ENCODE measurements at regions not wholly inside any gene's neighbourhood (a gene's known extent, or its start where the extent isn't known, plus 50 kb on each side); places are given as distances from the start of the nearest gene placed in this dataset.

DNA sequence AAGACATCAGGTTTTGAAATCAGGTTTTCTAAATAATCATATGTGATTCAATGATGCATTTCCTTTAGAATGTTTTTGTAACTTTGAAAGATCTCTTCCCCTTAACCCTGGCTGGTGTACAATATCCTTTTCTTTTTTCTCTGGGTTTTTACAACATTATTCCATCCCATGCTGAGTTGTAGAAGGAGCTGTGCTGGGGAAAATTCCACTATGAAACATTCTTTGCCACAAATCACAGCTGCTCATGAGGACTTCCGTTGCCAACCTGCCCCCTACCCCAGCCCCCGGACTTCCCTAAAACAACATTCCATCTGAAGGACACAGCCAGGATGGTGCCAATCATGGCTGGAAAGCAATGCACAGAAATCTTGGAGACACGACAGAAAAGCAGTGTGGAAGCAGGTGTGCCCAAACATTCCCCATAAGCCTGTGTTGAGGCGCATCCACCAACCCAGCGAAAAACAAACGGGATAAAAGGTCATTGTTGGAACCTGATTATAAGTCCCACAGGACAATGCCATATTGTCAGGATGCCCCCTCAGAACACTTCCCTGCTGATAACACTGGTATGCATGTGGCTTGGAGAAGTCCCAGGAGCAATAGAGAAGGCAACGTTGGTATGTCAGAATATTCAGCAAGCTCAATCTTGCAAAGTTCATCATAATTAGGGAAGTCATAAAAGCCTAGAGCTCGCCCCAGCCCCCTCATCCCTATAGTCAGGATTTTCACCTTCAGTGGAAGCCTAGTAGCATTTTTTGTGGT is 475.0 kb downstream of the HS3ST3B1 start:
- DNase-seq (ENCODE audit: low read depth), result peak; percentile 37

DNA sequence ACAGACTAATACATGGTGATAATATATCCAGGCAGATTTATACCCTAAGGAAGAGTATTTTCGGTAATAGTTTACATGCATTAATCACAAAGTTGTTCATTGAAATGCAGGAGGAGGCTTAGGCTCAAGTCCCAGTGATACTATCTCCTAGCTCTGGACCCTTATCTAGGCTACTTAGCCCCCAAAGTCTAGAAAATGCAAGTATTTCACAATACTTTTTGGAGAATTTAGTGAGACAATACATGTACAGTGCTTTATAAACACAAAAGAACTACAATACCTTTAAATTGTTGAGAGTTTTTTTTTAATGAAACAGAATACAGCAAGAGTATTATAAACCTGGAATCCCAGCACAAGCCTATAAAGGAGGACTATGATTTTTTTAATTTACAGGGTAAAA is 473.9 kb downstream of the HS3ST3B1 start:
- DNase-seq (ENCODE audit: low read depth), result no peak

DNA sequence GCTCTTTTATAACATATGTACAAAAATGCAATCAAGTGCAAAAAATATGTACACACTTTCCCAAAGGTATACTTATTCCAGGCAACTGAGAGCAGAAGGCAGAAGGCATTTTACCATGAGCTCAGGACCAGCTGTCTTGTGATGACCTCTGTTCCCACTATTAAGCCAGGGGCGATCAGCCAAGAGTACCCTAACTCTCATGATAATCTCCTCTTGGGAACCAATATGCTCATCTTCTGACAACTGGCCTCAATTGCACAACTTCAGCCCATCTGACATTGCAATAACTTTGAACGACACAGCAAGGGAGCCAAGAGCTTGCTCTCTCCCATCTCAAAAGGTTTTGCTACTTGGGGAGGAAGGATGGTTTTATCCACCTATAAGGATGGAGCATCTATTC is 471.9 kb downstream of the HS3ST3B1 start:
- no peak for DNase-seq (ENCODE audit: low read depth)

DNA sequence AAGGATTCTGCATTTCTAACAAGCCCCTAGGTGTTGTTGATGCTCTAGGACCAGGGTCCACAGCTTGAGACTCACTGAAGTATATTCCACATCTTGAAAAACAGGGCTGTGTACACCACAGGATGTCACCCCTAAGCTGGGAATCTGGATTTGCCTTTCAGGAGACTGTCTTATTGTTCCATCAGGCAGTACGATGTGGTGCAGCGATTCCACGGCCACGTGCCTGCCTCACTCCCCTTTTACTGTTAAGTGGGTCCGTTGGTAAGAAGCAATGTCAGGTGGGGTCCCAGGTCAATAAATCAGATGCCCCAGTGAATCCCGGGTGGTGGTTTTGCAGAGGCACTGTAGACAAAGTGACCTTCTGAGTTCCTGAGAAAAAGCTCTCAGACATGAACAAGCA is 470.7 kb downstream of the HS3ST3B1 start:
- DNase-seq (ENCODE audit: low read depth), result no peak

DNA sequence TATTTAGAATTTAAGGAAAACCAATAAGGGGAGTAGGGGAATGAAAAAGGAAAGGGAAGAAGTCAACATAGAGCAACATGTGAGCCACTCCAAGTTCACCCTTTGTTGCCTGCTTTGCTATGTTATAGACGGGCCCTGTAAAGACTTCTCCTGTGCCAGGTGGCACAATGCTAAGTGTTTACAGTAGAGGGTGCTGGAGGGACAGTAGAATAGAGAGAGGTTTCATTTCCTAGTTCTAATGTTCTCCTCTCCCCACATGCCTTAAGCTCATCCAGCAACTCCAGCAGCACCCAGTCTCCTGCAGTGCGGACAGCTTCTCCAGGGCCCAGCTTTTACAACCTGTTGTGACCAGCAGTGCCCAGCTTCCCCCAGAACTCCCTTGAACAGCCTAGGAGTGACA is 468.0 kb downstream of the HS3ST3B1 start:
- no peak for DNase-seq (ENCODE audit: low read depth)

DNA sequence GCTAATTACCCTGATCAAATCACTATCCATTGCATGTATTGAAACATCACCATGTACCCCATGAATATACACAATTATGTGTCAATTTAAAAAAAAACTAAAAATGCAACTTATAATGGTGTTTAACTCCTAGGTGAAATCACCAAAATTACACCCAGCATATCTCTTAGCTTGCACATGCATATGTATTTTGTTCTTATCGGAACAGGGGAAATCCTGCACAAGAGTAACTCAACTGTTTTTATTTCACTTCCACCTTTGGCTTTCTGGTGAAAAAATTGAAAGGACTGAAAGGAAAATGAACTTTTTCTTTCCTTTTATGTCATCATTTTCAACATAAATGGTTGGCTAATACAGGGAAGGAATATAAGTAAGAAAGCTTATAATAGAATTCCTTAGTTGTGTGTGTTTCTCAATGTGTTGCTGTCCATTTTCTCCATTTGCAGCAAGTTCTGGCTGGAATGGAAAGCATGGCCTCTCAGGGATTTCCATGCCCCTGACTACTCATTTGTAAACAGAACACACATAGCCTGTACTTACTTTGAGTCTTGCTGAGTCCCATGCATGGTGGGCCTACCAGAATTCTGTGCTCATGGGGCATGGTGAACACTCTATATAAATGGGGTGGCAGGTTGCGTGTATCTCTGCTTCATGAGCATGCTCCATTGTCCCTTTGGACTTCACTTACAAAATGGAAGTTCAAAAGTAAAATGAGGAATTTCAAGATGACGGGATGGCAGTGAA is 462.0 kb downstream of the HS3ST3B1 start:
- DNase-seq (ENCODE audit: low read depth), result no peak

DNA sequence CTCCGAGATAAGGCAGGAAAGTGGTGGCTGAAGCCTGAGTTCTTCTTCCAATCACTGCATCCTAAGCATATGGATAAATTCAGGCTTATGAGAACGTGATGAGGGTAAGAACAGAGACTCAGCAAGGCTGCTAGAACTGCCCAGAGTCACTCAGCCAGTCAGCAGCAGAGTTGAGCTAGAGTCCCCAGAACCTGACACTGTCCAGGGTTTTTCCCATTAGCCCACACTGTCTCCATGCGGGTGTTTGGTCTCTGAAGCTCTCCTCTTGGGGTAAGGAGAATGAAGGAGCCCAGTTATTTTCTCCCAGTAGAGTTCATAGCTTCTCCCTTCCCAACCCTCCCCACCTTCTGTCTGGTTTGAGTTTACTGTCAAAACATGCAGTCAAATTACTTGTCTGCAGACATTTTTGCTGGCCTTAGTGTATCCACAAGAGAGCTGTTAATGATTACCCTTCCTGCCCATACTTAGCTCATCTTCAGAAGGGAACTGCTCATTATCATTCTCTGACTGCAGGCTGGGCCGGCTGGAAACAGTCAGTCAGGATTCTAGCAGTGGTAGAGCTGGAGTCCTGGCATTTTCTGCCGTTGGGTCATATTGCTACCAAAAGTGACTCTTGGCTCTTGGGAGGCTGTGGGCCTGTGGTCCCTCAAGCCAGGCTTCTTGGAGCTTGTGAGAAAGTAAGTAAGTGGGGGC is 460.0 kb downstream of the HS3ST3B1 start:
- DNase-seq (ENCODE audit: low read depth), result no peak

DNA sequence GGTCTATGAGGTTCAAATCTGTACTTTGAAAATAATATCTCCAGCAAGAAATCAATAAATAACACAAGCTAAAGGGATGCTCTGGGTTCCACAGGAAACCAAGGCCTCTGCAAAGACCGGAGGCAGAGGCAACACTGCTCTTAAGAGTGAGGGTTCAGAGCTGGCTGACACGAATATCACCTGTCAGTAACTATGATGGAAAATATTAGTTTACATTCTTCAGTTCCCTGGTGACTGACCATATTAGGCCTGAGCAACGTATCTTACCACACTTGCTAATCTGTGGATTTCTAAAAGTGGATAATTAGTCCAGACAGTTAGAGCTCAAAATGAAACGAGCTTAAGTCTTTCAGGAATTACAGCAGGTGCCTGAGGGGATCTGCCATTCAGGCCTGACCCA is 459.3 kb downstream of the HS3ST3B1 start:
- DNase-seq (ENCODE audit: low read depth), result no peak

DNA sequence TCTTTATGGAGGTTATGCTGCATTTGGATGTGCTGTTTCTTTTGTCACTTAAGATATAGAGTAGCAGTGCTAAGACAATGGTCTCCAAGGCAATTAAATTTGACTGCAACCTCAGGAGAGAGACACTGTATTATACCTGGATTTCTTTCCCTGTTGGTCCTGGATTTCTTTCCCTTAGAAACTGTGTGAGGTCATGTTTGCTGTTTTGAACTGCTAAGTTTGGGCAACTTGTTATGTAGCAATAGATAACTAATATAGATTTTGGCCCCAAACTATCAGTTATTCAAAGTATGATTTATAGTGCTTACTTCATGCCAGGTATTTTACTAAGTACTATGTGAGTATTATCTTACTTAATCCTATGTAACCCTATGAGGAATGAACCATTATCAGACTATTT is 458.4 kb downstream of the HS3ST3B1 start:
- DNase-seq (ENCODE audit: low read depth), result no peak

DNA sequence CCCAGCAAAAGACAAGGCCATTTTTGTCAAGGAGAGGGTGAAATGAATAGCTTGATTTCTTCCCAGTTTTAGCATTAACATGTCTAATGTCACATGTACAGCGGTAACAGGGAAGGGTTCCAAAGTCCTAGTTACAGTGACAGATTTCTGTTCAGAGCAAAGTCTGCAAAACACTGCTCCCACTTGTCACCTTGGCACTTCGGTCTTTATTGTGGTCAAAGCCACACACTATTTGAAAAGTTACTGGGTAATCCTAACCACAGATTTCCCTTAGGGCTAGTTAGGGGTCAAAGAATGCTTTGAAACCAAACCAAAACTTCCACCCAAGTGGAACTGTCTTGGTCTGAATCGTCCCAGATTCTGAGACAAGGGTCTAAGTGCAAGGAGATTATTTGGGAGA is 455.6 kb downstream of the HS3ST3B1 start:
- DNase-seq (ENCODE audit: low read depth), result no peak

DNA sequence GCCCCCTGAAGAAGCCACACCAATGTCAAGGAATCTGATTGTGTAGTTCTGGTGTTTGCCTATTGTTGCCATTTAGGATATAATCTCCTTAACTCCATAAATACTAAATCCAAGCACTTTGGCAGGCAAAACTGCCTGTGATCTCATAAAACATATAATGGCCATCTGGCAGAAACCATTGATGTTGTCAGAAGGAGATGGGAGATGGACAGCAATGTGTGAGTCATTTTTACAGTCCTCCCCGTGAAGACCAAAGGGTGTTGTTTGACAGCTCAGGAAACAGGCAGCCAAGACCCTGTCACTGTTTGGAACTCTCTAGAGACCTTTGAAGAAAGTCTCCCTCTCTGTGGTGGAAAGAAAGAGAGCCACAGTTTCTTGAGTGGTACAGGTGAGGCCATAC is 454.1 kb downstream of the HS3ST3B1 start:
- no peak for DNase-seq (ENCODE audit: low read depth)

DNA sequence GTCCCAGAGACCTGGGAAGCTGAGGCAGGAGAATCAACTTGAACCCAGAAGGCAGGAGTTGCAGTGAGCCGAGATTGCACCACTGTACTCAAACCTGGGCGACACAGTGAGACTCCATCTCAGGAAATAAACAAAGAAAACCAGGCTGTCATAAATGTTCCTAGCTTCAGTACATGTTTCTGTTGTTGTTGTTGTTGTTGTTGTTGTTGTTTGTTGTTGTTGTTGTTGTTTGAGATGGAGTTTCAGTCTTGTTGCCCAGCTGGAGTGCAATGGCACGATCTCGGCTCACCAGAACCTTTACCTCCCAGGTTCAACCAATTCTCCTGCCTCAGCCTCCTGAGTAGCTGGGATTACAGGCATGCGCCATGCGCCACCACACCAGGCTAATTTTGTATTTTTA is 452.5 kb downstream of the HS3ST3B1 start:
- no peak for DNase-seq (ENCODE audit: low read depth)

DNA sequence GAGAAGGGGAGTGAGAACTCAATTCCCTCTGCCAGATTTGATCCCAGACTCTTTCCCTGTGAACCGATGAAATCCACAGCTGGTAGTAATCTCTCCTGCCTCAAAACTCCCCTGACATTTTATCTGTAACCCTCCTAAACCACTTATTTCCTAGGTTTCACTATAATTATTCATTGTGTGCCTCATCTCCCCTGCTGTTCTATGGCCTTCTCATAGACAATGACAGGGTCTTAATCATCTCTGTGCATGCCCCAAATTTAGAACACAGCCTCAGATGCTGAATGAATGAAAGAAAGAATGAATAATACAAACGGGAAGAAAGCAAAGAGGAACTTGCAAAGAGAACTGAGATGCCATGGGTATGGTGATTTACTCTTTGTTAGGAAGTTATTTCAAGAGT is 451.1 kb downstream of the HS3ST3B1 start:
- no peak for DNase-seq (ENCODE audit: low read depth)

DNA sequence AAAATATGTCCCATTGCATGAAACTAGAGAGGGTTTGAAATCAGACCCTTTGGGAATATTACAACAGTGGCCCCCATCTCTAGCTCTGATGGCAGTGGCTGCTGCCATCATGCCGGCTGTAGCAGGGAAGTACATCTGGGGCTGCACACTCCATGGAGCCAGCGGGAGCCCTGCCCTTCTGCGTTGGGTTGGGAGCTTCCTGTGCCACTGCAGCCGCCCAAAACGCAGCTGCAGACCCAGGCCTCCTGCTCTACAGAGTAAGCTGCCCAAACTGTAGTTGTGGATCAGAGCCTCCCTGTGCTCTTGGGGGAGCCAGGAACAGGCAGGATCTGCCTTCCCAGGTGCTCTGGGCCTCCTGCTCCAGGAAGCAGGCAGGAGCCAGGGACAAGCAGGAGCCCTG is 450.0 kb downstream of the HS3ST3B1 start:
- DNase-seq (ENCODE audit: low read depth), result no peak

DNA sequence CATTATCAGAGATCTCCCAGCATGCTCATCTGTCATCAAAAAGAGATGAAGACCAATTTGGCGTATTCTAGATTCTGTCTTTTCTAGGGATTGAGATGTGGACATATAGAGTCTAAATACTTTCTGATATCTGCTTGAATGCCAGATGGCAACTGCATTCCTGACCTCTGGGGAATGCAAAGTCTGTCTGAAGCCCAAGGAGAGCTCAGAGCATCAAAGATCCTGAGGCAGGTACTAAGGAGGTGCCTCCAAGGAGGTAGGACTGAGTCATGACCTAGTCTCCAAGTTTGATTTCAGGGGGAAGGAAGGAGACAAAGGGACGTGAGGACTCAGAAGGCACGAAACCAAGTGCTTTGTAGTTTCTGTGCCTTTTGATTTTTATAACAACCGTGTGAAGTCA is 448.4 kb downstream of the HS3ST3B1 start:
- no peak for DNase-seq (ENCODE audit: low read depth)

DNA sequence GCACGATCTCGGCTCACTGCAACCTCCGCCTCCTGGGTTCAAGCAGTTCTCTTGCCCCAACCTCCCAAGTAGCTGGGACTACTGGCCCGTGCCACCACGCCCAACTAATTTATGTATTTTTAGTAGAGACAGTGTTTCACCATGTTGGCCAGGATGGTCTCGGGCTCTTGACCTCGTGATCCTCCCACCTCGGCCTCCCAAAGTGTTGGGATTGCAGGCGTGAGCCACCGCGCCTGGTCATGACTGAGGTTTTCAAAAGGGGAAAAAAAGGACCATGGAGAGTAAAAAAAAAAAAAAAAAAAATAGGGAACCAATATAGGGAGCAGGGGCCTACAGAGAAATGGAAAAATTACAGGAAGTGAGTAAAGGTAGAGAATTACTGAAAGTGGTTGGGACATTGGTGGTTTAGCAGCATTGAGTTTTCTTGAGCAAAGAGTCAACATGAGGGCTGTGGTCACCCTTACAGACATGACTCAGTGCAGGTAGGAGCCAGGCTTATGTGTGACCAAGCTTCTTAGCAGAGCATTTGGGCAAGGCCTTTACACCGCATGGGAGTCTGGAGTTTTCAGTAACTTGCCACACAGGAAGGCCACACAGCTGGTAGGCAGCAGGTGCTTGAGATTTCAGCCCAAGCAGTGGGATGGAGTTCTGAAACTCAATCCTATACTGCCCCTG is 447.3 kb downstream of the HS3ST3B1 start:
- DNase-seq (ENCODE audit: low read depth), result peak; percentile 67

DNA sequence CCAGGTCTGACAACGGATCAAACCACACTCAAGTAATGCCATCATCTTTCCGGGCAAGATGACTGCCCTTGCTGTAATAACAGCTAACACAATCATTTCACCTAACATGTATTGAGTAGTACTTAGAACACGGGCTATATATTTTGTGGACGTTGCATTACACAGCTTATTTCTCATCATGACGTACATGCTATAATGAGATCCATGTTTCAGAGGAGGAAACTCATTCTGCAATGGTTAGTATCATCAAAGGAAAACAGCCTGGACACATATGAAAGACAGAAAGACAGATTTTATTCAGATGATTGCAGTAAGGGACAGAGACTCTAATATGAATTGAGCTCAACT is 446.7 kb downstream of the HS3ST3B1 start:
- DNase-seq (ENCODE audit: low read depth), result no peak

DNA sequence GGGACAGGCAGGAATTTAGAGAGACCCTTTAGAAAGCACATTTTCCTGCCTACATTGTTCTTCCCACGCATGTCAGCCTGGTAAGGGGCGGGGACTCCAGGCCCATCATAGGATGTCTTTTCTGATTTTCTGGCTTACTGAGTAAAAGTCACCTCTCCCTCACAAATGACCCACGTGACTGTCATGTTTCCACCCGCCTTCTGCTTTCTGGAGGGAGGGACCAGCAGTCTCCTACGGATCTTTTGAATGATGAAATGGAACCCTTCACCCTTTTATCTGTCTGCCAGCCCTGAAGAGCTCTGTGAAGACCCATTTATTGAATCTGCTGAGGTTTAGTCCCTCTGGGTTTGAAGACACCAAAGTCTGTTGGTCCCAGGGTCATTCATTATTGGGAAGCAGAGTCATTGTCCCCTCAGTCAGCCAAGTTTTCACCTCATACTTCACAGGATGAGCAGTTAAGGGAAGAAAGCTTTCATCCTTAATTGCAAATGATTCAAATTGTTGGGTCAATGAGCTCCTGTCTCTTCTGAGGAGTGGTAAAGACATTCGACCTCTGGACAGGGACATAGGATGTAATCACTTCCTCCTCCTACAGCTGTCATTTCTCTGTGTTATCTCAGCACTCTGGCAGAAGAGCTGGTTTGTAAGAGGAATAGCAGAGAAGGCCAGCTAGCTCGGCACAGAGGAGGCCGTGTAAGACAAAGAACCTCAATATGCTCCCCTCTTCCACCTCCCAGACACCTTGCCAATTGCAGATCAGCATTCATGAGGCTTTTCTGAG is 446.1 kb downstream of the HS3ST3B1 start:
- DNase-seq (ENCODE audit: low read depth), result no peak

DNA sequence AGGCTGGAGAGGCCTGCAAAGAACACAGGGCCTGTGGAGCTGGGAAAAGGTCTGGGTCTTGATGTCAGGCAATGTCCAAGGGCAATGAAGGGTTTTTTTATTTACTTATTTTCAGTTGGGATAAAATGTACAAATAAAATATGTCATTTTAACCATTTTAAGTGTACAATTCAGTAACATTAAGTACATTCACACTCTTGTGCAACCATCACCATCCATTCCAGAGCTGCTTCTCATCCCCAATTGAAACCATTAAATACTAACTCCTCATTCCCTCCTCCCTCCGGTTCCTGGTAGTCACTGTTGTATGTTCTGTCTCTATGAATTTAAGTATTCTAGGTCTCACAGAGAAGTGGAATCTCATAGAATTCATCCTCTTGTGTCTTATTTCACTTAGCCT is 444.7 kb downstream of the HS3ST3B1 start:
- DNase-seq (ENCODE audit: low read depth), result no peak

DNA sequence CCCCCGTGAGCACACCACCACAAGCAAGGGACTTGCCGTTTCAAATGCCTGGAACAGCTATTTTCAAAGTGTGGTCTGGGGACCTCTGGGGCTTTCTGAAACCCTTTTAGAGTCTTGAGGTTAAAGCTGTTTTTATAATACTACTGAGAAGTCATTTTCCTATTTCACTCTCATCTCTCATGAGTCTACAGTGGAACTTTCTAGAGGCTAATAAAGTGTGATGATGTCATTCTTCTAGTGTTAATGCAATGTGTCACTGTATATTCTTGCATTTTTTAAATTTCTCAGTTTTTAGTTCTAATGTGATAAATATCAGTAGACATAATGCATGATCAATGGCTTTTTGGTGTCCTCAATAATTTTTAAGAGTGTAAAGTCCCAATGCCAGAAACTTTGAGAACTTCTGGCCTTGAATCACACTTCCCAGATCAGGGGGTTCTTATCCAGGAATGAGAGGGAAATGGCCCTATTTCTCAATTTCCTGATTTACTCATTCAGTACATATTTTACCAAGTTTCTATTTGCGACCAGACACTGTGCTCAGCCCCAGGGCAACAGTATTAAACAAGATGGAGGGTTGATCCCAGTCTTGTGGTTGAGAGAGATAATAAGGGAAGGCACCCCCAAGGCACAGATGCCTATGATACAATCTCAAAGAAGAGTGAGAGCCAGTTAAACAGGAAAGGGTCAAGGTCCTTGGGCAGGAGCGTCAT is 444.0 kb downstream of the HS3ST3B1 start:
- peak; percentile 22 for DNase-seq (ENCODE audit: low read depth)

DNA sequence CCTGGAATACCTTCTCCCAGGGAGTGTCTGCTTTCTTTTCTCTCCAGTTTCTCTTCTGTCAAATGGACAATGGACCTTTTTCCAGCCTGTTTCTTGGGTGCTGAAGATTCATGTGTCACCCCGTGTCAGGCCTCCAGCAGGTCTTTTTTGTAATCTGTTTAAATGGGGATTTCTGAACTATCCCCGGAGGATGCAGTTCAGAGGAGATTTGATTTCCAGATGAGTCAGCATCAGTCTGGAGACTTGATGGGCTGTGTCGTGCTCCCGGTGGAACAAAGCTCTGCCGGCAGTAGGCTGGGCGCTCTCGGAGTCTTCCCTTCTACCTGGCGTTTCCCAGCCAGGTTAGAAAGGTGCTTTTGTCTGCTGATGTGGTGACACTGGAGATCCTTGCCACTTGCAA is 440.6 kb downstream of the HS3ST3B1 start:
- DNase-seq (ENCODE audit: low read depth), result no peak

All from HT1080 (cell line).